SIG-M5 treated with dmso at 0.1 percent for 504 hours (cell line): ENCODE measurements at regions not wholly inside any gene's neighbourhood (a gene's known extent, or its start where the extent isn't known, plus 50 kb on each side); places are given as distances from the start of the nearest gene placed in this dataset.
"Not testable (repeated sequence)": the region's sequence is repeated elsewhere in the genome, so short reads cannot be mapped to it uniquely, and the experiment has no call there.

ENCODE experiments used
- DNase-seq: peaks from one replicate; lab custom pipeline; 2025; ENCODE audit not compliant: unreplicated experiment; lab: John Stamatoyannopoulos, UW

DNA sequence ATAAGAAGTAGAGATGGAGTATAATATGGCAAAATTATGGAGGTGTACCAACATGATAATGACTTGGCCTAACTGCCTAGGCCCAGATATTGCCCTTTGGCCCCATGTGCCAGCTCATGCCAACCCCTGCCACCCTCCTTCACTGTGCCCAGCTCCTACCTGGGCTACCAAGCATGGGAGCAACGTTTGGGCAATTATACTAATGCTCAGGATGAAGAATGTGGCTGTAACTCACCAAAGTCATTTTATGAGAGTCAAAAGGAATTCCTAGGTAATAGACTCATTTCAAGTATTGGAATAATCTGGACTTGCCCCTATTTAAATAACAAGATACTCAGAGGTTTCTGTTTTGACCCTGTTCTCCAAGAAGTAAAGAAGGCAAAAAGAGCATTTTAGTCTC lies 240.2 kb upstream of the IL12A start:
- no peak for DNase-seq

DNA sequence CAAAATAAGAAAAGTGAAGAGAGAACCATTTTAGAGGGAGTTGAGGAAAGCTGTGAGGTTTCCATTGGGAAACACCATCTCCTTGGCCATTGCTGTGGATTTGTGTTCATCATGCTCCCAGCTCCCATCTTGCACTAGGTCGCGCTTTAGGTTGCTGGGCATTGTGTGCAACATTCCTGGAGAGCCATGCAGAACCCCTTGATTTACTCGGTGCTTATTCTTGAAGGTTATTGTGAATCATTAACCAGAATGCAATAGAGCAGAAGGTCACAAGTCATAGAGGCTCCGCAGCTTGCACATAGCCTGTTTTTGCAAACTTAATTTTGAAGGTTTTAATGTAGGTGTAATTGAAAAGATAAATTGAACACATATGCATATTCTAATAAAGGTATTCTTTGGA lies 239.2 kb upstream of the IL12A start:
- DNase-seq: no peak

DNA sequence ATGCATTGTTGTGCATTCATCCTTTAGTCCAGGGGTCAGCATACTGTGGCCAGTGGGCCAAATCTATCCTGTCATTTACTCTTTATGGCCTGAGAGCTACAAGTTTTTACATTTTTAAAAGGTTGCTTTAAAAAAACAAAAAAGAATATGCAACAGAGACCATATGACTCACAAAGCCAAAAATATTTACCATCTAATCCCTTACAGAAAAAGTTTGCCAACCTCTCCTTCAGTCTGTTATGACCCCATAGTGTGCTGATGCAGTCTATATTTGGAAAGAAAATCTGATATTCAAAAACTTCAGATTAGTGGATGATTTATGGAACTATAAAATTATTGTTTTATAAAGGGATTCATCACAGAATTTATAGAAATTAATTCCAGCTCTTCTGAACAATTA lies 237.5 kb upstream of the IL12A start:
- DNase-seq: no peak

DNA sequence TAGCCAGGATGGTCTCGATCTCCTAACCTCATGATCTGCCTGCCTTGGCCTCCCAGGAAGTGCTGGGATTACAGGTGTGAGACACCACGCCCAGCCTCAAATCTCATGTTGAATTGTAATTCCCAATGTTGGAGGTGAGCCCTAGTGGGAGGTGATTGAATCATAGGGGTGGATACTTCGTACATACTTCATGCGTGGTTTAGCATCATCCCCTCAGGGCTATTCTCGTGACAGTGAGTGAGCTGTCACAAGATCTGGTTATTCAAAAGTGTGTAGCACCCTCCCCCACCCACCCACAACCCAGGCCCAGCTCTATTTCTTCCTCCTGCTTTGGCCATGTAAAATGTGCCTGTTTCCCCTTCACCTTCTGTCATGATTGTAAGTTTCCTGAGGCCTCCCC lies 236.9 kb upstream of the IL12A start:
- no peak for DNase-seq

DNA sequence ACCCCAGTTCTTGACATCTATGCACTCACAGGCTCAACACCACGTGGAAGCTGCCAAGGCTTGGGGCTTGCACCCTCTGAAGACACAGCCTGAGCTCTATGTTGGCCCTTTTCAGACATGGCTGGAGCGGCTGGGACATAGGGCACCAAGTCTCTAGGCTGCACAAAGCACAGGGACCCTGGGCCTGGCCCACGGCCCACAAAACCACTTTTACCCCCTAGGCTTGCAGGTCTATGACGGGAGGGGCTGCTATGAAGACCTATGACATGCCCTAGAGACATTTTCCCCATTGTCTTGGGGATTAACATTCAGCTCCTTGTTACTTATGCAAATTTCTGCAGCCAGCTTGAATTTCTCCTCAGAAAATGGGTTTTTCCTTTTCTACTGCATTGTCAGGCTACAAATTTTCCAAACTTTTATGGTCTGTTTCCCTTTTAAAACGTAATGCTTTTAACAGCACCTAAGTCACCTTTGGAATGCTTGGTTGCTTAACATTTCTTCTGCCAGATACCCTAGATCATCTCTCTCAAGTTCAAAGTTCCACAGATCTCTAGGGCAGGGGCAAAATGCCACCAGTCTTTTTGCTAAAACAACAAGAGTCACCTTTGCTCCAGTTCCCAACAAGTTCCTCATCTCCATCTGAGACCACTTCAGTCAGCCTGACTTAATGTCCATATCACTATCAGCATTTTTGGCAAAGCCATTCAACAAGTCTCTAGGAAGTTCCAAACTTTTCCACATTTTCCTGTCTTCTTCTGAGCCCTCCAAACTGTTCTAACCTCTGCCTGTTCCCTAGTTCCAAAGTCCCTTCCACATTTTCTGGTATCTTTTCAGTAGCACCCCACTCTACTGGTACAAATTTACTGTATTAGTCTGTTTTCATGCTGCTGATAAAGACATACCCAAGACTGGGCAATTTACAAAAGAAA lies 232.1 kb upstream of the IL12A start:
- DNase-seq: not testable (repeated sequence)

DNA sequence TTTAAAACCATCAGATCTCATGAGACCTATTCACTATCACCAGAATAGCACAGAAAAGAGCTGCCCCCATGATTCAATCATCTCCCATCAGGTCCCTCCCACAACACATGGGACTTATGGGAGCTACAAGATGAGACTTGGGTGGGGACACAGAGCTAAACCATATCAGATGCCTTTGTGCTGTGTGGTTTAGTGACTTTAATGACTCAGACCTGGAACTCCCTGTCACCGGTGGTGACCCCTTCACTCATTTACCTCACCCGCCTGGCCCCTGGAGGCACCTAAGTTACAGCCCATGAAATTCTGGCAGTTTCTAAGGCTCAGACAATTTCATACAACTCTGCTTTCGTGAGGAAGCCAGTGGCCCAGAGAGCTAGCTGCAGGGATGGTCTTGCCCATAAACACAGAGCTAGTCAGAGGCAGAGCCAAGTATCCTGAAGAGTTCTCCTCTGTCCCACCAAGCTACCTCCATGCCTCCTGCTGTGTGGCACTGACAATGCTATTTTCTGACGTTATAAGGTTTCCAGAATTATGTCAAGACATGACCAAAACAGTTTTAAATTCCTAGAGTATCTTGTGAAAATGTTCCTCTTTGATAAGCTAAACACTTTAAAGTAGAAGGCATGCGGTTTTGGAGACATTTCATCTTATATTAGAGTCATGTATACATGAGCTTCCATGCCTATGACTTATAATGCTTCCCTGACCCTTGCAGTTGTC lies 231.1 kb upstream of the IL12A start:
- DNase-seq: no peak

DNA sequence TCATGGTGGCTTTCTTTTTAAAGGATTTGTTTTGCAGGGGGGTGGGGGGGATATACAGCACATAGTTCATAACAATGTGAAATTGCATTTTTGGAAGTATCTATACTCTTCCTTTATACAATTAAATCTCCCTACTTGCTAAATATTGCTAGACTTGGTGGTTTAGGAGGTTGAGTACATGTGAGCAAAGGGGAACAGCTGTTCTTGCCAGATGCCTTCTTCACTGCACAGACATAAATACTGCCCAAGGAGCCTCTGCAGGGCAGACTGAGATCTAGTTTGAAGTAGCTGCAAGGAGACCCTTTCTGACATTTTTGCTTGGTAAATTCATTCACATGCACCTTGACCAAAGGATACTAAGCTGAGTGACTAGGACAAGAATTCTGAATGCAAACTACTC lies 228.6 kb upstream of the IL12A start:
- DNase-seq: no peak

DNA sequence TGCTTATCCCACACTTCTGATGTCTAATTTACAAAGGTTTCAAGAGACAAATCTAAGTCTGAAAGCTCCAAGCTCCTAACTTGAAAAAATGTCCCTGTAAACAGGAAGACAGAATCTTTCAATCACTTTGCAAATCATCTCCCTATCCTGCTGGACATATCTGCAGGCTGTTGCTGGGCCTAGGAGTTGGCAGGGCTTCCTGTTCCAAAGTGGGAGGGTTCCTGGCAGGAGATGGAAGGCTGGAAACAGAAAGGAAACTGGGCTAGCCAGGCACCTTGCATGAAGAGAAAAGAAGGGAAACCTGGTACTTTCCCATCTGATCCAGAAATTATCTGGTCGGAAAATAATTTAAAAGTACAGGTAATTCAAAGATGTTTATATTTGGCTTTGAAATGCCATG lies 227.3 kb upstream of the IL12A start:
- no peak for DNase-seq

DNA sequence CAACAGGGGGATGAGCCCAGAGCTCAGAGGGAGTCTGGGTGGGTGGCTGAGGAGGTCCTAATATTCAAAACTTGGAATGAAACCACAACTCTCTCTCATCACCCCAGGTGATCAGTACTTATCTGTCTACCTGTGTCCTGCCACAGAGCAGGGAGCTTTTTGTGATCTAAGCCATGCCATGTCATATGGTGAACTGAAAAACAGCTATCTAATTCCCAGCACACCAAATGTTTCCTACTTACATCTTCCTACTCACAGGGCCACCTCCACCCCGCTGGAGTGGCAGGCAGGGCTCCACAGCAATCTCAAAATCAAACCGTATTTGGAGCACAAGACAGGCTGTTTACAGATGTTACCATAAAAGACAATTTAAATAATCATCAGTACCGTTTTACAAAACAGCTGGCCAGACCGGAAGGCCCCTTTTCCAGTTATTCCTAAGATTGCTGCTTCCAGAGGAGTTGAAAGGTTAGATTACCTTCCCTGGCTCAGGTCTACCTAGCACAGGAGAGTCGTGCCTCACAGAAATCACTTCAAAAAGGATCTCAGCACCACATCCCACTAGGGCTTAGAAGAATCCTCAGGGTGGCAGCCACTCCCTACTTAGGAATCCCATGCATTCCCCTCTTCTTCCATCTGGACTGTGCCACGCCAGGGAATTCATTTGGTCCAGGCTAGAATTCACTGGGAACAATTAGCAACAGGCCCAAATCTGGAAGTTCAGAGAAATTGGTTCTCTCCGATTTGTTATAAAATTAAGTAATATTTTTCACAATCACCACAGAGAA lies 226.6 kb upstream of the IL12A start:
- DNase-seq: no peak

DNA sequence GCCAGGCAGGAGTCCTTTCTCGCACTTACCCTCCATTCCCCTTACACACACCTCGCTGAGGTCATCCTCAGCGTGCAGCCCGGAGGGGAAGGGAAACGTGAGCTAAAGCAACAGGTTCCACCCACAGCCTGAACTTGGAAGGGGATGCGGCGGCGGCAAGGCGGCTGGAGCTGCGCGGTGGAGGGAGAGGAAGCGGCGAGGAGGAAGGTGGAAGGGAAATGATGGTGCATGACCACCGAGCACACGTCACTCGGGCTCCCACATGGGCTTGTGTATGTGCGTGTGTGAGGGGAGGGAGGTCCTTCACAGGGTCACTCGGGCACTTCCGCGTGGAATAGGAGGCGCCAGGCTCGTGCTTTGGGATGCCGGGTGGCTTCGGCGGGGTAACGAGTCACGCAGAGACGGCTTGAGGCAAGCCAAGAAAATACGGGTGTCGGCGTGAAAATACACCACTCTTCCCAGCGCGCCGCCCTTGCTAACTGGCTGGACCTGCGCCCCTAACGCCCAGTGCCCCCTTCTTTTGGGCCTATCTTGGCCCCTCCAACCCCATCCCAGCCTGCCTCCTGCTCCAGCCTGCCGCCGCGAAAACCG lies 225.5 kb upstream of the IL12A start:
- peak; percentile 48 for DNase-seq

DNA sequence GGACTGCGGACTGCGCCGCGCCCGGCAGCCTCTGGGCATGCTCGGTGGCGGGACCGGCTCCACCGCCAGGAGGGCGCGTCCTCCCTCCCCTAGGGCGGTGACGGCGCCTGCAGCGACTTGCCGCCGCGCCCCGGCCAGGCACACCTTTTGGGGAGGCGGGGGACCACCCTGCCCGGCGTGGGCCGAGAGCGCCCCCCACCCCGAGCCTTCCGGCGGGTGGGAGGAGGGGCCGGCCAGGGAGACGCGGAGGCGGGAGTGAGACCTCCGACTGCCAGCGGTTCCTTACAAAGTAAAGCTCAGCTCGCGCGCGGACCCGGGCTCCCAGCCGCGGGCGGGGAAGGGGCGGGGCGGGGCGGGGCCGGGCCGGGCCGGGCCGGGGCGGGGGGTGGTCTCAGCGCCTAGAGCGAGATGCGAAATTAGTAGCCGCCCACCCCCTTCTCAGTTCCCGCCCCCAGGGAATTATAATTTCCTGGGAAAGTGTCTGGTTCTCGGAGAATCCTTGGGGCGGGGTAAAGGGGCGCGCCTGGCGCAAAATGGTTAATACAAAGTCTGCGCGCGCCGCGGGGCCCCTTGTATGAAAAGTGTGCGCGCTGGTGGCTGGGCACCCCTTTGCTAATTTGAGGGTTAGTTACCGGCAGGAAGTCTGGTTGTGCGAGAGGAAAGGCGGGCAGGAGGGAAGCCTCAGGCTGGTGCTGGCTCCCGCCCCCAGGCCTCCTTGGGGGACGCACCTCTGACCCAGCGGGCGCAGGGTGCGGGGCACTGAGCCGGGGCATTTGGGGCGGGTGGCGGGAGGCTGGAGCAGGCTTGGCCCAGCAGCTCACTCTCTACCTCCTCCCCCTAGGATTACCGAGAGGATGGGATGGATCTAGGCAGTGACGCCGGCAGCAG lies 224.8 kb upstream of the IL12A start:
- peak; percentile 34 for DNase-seq

DNA sequence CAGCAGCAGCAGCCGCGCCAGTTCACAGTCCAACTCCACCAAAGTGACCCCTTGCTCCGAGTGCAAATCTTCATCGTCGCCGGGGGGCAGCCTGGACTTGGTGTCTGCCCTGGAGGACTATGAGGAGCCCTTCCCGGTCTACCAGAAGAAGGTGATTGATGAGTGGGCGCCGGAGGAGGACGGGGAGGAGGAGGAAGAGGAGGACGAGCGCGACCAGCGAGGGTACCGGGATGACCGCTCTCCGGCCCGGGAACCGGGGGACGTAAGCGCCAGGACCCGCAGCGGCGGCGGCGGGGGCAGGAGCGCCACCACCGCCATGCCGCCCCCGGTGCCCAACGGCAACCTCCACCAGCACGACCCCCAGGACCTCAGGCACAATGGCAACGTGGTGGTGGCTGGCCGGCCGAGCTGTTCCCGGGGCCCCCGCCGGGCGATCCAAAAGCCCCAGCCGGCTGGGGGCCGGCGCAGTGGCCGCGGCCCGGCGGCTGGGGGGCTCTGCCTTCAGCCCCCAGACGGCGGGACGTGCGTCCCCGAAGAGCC lies 224.1 kb upstream of the IL12A start:
- DNase-seq: no peak

DNA sequence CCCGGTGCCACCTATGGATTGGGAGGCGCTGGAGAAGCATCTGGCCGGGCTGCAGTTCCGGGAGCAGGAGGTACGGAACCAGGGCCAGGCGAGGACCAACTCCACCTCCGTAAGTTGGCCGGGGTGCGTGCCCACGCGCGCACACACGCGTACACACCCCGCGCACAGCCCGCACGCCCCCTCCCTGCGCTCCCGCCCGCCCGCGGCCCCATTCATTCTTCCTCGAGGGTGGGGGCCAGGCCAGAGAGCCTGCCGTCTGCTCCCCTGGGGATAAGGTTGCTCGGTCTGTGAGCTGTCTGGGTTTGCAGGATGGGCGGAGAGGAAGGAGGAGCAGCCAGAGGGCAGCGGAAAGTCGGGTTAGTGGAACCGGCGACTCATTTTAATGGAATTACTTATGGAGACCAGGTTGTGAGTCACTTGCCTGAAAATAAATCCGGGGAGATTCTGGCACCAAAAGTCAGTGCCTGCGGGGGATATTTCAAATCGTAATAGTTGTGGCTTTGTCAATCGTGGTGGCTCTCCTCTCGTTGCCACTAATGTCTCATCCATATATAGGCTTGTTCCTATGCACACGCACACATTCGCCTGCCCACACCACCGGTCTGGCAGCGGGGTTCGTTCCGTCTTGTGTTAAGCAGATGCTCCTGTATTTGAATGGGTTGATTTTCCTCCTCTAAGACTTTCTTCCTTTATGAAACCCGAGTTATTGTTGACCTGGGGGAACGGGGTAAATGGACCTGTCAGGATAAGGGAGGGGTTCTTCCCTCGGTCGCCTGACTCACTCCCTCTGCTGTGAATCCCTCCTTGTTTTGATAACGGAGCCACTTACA lies 223.4 kb upstream of the IL12A start:
- DNase-seq: no peak

DNA sequence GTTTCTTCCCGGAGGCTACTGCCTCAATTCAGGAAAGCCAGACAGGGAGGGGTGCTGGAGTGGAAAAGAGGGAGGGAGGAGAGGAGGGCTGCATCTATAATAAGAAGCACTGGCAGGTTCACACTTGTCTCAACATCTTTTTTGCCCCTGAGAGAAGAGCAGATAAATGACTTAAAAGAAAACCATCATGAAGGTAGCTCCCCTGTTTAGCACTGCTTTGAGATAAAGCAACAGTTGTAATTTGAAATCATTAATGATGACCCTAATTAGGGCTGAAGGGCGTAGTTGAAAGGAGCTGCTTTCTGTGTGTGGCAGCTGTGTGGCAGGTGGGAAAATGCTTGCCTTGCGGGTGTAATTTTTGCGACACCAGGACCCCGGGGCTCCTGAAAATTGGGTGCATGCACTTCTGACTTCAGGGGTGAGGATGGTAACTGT lies 222.8 kb upstream of the IL12A start:
- no peak for DNase-seq

DNA sequence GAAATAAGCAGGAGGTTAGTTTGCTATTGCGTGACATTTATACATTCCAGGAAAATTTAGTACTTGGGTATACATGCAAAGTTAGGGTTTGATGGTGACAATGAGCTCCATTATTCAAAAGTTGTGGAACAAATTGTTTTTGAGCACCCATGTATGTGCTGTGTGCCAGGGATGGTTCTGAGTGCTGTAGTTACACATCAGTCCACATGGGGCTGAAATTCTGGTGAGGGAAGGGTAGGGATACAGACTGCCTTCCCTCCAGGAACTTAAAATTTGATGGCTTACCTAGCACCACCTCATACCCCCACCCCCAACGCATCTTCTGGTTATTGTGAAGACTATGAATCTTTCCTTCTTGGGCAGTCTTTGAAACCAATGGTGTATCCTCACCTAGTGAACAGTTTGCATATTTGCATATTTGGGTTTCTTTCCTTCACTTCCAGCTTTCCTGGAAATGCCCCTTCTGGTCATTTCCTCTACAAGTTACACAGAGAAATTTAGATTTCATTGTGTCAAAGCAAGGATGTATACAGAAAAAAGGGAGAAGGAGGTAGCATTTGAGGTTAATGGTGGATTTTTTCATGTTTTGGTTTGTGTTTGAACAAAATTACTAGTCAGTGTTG lies 222.0 kb upstream of the IL12A start:
- DNase-seq: no peak

DNA sequence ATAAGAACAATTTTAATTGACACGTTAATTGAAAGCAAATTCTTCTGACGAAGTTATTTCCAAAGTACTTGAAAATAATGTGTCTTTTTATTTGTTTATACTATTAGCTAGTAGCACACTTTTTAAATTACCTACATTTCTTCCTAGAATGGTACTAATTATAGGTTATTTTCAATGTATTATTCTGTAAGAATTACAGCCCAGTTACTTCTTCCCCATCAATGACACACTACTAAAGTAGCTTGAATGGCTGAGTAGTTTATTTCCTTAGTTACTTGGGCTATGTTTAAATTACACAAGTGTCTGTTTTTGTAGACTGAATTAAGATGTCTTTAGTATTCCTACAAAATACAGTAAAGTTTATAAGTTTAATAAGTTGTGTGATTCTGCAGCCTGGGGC lies 217.6 kb upstream of the IL12A start:
- DNase-seq: no peak

DNA sequence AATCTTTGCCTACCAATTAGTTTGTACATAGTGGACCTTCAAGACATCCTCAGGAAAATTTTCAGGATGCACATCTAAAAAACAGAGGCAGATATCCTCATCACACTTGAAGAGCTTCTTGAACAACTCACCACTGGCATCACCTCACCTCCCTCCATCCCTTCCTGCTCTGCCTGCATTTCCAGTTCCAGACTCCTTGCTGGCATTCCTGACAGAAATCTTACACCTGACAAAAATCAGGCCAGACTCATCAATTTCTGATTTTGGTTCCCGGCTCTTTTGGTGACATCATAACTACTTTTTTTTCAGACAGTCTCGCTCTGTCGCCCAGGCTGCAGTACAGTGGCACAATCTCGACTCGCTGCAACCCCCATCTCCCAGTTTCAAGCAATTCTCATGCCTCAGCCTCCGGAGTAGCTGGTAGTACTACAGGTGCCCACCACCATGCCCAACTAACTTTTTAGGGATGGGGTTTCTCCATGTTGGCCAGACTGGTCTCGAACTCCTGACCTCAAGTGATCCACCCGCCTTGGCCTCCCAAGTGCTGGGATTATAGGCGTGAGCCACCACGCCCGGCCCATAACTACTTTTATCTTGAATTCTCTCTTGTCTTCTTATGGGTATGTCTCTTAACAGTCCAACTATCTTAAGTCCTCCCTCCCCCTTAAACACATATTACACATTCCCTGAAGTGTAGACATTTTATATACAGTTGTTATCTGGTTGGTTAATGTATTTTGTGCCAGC lies 216.6 kb upstream of the IL12A start:
- no peak for DNase-seq

DNA sequence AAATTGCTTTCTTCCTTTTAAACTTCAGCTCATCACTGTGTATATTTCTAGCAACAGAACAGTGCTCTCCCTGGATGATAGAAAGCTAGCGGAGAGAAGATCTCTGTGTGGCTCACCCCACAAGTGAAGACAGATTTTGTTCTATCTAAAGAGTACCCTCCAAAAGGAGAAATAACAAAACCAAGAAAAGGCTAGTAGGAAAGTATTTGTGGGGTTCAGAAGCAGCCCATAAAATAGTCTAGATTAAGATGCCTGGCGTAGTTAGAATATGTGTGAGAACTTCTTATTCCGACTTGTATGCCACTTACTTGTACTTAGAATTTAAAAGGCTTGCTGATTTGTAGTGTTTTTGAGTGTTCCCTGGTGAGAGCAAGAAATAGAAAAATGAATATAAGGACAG lies 214.9 kb upstream of the IL12A start:
- no peak for DNase-seq
